ENCODE measurements at regions not wholly inside any gene's neighbourhood (a gene's known extent, or its start where the extent isn't known, plus 50 kb on each side); places are given as distances from the start of the nearest gene placed in this dataset.

GRCh38 chr18:25650201-25650941 is 298.4 kb upstream of the ZNF521 start (continued):
- TF ChIP-seq ZNF462 (CRISPR knock-in tag; IDR thresholded peaks at IDR 0.05) (no peak), POLR2AphosphoS5 (IDR thresholded peaks at IDR 0.05; ENCODE audit: low read depth) (no peak), JUNB (IDR thresholded peaks at IDR 0.05; ENCODE audit: unreplicated experiment) (no peak), CTCF (conservative IDR thresholded peaks at IDR 0.05; ENCODE audit: low read depth in 2 of 2) (no peak), EZH2 (IDR thresholded peaks at IDR 0.05; ENCODE audit: low read depth, unreplicated experiment) (no peak), EZH2phosphoT487 (IDR thresholded peaks at IDR 0.05; ENCODE audit: unreplicated experiment) (no peak), ZNF114 (CRISPR knock-in tag; IDR thresholded peaks at IDR 0.05) (no peak), ETS1 (IDR thresholded peaks at IDR 0.05) (no peak)

Data from GM23338 (cell line).